ENCODE measurements at regions not wholly inside any gene's neighbourhood (a gene's known extent, or its start where the extent isn't known, plus 50 kb on each side); places are given as distances from the start of the nearest gene placed in this dataset.

DNA sequence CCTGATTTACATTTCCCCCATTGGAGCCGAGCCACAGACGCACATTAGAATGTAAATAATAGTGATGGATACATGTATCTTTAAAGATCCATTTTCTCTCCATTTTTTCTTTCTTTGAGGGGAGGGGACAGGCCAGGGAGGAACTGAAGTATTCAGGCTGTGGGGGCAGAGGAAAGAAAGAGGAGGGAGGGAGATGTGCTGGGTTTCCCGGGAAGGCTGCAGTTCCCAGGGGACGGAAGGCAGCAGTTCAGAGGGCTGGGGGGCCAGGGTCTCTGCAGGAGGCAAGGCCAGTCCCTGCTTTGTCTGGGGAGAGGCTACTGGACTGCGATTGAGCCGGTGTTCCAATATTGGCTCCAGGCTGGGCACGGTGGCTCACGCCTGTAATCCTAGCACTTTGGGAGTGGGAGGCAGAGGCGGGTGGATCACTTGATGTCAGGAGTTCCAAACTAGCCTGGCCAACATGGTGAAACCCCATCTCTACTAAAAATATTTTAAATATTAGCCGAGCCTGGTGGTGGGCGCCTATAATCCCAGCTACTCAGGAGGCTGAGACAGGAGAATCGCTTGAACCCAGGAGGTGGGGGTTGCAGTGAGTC lies 94.2 kb upstream of the LHX1 start:
- TF ChIP-seq ZNF70 (CRISPR knock-in tag; IDR thresholded peaks at IDR 0.05): no peak
- TF ChIP-seq ZNF565 (CRISPR knock-in tag; conservative IDR thresholded peaks at IDR 0.05; ENCODE audit: low read depth): no peak
- TF ChIP-seq RARB (CRISPR knock-in tag; IDR thresholded peaks at IDR 0.05): no peak
- TF ChIP-seq, protein P1, sequence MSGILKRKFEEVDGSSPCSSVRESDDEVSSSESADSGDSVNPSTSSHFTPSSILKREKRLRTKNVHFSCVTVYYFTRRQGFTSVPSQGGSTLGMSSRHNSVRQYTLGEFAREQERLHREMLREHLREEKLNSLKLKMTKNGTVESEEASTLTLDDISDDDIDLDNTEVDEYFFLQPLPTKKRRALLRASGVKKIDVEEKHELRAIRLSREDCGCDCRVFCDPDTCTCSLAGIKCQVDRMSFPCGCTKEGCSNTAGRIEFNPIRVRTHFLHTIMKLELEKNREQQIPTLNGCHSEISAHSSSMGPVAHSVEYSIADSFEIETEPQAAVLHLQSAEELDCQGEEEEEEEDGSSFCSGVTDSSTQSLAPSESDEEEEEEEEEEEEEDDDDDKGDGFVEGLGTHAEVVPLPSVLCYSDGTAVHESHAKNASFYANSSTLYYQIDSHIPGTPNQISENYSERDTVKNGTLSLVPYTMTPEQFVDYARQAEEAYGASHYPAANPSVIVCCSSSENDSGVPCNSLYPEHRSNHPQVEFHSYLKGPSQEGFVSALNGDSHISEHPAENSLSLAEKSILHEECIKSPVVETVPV (CRISPR knock-in tag; IDR thresholded peaks at IDR 0.05): no peak
- no peak for TF ChIP-seq GLIS3 (CRISPR knock-in tag; IDR thresholded peaks at IDR 0.05)
- TF ChIP-seq PPARA (CRISPR knock-in tag; IDR thresholded peaks at IDR 0.05; ENCODE audit: borderline replicate concordance): no peak
- no peak for TF ChIP-seq BACH2 (CRISPR knock-in tag; IDR thresholded peaks at IDR 0.05; ENCODE audit: borderline replicate concordance)
- no peak for TF ChIP-seq ZC3H10 (CRISPR knock-in tag; IDR thresholded peaks at IDR 0.05)
- TF ChIP-seq, protein P2, sequence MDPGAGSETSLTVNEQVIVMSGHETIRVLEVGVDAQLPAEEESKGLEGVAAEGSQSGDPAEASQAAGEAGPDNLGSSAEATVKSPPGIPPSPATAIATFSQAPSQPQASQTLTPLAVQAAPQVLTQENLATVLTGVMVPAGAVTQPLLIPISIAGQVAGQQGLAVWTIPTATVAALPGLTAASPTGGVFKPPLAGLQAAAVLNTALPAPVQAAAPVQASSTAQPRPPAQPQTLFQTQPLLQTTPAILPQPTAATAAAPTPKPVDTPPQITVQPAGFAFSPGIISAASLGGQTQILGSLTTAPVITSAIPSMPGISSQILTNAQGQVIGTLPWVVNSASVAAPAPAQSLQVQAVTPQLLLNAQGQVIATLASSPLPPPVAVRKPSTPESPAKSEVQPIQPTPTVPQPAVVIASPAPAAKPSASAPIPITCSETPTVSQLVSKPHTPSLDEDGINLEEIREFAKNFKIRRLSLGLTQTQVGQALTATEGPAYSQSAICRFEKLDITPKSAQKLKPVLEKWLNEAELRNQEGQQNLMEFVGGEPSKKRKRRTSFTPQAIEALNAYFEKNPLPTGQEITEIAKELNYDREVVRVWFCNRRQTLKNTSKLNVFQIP (CRISPR knock-in tag; IDR thresholded peaks at IDR 0.05; ENCODE audit: borderline replicate concordance, low read depth): no peak
- TF ChIP-seq OSR1 (CRISPR knock-in tag; IDR thresholded peaks at IDR 0.05): no peak
- TF ChIP-seq PATZ1 (CRISPR knock-in tag; IDR thresholded peaks at IDR 0.05; ENCODE audit: borderline replicate concordance): no peak
- no peak for TF ChIP-seq ZNF8 (CRISPR knock-in tag; IDR thresholded peaks at IDR 0.05)
- no peak for TF ChIP-seq ESRRG (CRISPR knock-in tag; IDR thresholded peaks at IDR 0.05)
- no peak for TF ChIP-seq ISL1 (CRISPR knock-in tag; IDR thresholded peaks at IDR 0.05)
- no peak for TF ChIP-seq CSDC2 (CRISPR knock-in tag; IDR thresholded peaks at IDR 0.05)
- TF ChIP-seq ZFP3 (CRISPR knock-in tag; IDR thresholded peaks at IDR 0.05): no peak
- TF ChIP-seq CREB5 (CRISPR knock-in tag; IDR thresholded peaks at IDR 0.05; ENCODE audit: low read depth): no peak
- TF ChIP-seq, protein P3, sequence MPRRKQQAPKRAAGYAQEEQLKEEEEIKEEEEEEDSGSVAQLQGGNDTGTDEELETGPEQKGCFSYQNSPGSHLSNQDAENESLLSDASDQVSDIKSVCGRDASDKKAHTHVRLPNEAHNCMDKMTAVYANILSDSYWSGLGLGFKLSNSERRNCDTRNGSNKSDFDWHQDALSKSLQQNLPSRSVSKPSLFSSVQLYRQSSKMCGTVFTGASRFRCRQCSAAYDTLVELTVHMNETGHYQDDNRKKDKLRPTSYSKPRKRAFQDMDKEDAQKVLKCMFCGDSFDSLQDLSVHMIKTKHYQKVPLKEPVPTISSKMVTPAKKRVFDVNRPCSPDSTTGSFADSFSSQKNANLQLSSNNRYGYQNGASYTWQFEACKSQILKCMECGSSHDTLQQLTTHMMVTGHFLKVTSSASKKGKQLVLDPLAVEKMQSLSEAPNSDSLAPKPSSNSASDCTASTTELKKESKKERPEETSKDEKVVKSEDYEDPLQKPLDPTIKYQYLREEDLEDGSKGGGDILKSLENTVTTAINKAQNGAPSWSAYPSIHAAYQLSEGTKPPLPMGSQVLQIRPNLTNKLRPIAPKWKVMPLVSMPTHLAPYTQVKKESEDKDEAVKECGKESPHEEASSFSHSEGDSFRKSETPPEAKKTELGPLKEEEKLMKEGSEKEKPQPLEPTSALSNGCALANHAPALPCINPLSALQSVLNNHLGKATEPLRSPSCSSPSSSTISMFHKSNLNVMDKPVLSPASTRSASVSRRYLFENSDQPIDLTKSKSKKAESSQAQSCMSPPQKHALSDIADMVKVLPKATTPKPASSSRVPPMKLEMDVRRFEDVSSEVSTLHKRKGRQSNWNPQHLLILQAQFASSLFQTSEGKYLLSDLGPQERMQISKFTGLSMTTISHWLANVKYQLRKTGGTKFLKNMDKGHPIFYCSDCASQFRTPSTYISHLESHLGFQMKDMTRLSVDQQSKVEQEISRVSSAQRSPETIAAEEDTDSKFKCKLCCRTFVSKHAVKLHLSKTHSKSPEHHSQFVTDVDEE (CRISPR knock-in tag; IDR thresholded peaks at IDR 0.05): no peak
- ATAC-seq: no peak

GRCh38 chr17:36844013-36844412 lies 93.3 kb upstream of the LHX1 start:
- TF ChIP-seq ZNF565 (CRISPR knock-in tag; conservative IDR thresholded peaks at IDR 0.05; ENCODE audit: low read depth): no peak
- TF ChIP-seq ZFP30 (CRISPR knock-in tag; IDR thresholded peaks at IDR 0.05): no peak
- TF ChIP-seq TOX (CRISPR knock-in tag; IDR thresholded peaks at IDR 0.05; ENCODE audit: borderline replicate concordance): no peak
- TF ChIP-seq, protein P1 (CRISPR knock-in tag; IDR thresholded peaks at IDR 0.05): no peak
- no peak for TF ChIP-seq ZNF8 (CRISPR knock-in tag; IDR thresholded peaks at IDR 0.05)
- TF ChIP-seq ISL1 (CRISPR knock-in tag; IDR thresholded peaks at IDR 0.05): no peak
- no peak for TF ChIP-seq ZNF70 (CRISPR knock-in tag; IDR thresholded peaks at IDR 0.05)
- TF ChIP-seq PPARA (CRISPR knock-in tag; IDR thresholded peaks at IDR 0.05; ENCODE audit: borderline replicate concordance): no peak
- TF ChIP-seq, protein P3 (CRISPR knock-in tag; IDR thresholded peaks at IDR 0.05): no peak
- TF ChIP-seq RARB (CRISPR knock-in tag; IDR thresholded peaks at IDR 0.05): no peak
- TF ChIP-seq TCF4 (CRISPR knock-in tag; IDR thresholded peaks at IDR 0.05; ENCODE audit: borderline replicate concordance): no peak
- no peak for TF ChIP-seq CSDC2 (CRISPR knock-in tag; IDR thresholded peaks at IDR 0.05)
- no peak for TF ChIP-seq OSR1 (CRISPR knock-in tag; IDR thresholded peaks at IDR 0.05)
- TF ChIP-seq BACH2 (CRISPR knock-in tag; IDR thresholded peaks at IDR 0.05; ENCODE audit: borderline replicate concordance): no peak
- TF ChIP-seq, protein P2 (CRISPR knock-in tag; IDR thresholded peaks at IDR 0.05; ENCODE audit: borderline replicate concordance, low read depth): no peak
- TF ChIP-seq ESRRG (CRISPR knock-in tag; IDR thresholded peaks at IDR 0.05): no peak
- no peak for ATAC-seq
